Astrocyte (in vitro differentiated cells and primary cell): ENCODE measurements at regions not wholly inside any gene's neighbourhood (a gene's known extent, or its start where the extent isn't known, plus 50 kb on each side); places are given as distances from the start of the nearest gene placed in this dataset.

Experiments
- CTCF ChIP-seq: IDR thresholded peaks from 2 replicates; pipeline ENCODE4 v1.5.1; 2011; ENCODE audit warnings: low read depth, mild to moderate bottlenecking, inconsistent platforms, low read length, moderate library complexity; ENCODE audit not compliant: insufficient read depth
- EZH2 ChIP-seq: IDR thresholded peaks from 2 replicates; pipeline ENCODE4 v1.6.1; 2012; ENCODE audit warnings: mild to moderate bottlenecking, low read length, inconsistent platforms; ENCODE audit not compliant: insufficient read depth

- TF ChIP-seq CTCF (no peak), EZH2 (no peak)
Observed at GRCh38 chr14:44040561-44040960, 466.5 kb downstream of the FSCB start.
